ENCODE measurements at regions not wholly inside any gene's neighbourhood (a gene's known extent, or its start where the extent isn't known, plus 50 kb on each side); places are given as distances from the start of the nearest gene placed in this dataset.

GRCh38 chr5:3297853-3298252, 297.8 kb upstream of the IRX1 start:
- no peak for DNase-seq (ENCODE audit: extremely low read depth, low read depth, low spot score)

DNA sequence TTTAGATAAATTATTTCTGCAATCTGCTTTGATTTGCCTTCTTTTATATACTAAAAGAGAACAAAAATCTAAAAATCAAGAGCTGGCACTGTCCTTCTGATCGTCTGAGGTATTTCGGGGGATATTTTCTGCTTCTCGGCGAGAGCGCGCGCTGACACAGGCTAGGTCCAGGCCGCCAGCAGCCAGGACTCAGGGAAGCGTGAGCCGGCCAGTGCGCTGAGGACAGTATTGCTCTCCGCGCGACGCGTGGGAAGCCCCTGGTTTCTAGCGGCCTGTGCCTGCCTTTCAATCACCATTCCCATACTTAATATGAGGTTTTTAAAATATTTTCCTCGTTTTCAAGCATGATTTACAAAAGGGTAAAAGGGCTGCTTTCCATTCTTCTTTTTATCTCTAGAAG, 307.3 kb upstream of the IRX1 start:
- DNase-seq (ENCODE audit: extremely low read depth, low read depth, low spot score): no peak

DNA sequence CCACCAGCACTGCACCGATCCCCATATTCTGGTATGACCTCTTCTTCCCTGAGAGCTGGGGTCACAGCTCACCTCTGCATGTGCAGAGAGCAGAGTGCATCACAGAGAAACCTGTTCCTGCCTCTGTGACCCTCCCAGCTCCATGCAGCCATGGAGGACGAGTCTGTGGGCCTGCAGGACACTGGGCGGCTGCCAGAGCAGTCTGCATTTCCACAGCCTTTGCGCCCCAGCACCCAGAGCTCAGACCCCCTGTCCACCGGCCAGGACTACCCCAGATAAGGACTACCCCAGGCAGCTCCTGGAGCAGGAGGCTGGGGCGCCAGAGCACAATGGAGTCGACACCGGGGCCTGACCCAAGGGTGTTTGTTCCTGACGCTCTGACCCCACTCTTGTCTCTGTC, 308.1 kb upstream of the IRX1 start:
- DNase-seq (ENCODE audit: extremely low read depth, low read depth, low spot score): no peak

DNA sequence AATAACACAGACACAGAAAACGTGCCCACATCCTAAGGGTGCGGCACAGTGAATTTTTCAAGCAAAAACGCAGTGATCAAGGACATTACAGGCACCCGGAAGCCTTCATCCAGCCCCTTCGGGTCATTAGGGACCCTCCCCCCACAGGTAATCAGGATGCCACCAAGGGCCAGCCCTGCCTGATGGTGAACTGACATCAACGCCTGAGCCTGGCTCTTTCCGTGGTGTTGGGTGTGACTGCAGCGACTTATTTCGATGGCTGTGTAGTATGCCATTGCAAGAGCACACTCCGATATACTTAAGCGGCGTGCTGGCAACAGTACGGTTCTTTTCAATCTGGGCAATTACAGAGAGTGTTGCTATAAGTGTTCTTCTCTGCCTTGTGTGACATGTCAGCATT, 310.0 kb upstream of the IRX1 start:
- no peak for DNase-seq (ENCODE audit: extremely low read depth, low read depth, low spot score)

- no peak for DNase-seq (ENCODE audit: extremely low read depth, low read depth, low spot score)
Measured at GRCh38 chr5:3284506-3284905, 311.1 kb upstream of the IRX1 start.

GRCh38 chr5:3282841-3283240, 312.8 kb upstream of the IRX1 start:
- DNase-seq (ENCODE audit: extremely low read depth, low read depth, low spot score): no peak

DNA sequence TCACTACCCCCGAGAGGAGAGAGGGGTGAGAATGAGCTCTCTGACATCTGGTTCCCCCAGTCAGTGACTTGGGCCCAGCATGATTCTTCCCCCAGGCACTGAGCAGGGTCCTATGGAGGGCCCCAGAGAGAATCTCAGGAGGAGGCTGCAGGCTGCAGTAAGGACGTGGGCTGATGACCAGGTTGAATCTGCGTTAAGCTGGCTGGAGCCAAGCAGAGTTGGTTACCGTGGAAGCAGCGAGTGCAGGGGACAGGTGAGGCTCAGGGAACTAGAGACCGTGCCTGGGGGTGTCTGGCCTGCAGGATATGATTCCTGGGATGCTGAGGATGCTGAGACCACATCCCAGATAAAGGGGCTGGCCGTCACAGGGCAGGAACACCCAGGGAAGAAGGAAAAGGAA, 314.3 kb upstream of the IRX1 start:
- no peak for DNase-seq (ENCODE audit: extremely low read depth, low read depth, low spot score)

DNA sequence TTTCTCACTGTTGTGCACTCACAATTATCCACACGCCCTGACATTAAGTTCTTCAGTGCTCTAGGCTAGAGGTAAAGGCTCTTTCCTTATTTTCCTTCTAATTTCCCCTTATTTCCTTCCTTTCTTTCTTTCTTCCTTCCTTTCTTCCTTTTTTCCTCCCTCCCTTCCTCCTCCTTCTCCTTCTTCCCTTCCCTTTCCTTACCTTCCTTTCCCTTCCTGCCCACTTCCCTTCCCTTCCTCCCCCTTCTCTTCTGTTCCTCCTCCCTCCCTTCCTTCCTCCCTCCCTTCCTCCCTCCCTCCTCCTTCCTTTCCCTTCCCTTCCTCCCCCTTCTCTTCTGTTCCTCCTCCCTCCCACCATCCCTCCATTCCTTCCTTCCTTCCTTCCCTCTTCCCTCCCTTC, 317.0 kb upstream of the IRX1 start:
- DNase-seq (ENCODE audit: extremely low read depth, low read depth, low spot score): no peak

- DNase-seq (ENCODE audit: extremely low read depth, low read depth, low spot score): no peak
Measured at GRCh38 chr5:3277590-3278196, 317.9 kb upstream of the IRX1 start.

GRCh38 chr5:3276896-3277295, 318.7 kb upstream of the IRX1 start:
- DNase-seq (ENCODE audit: extremely low read depth, low read depth, low spot score): no peak

- no peak for DNase-seq (ENCODE audit: extremely low read depth, low read depth, low spot score)
Measured at GRCh38 chr5:3269395-3270169, 326.1 kb upstream of the IRX1 start.

DNA sequence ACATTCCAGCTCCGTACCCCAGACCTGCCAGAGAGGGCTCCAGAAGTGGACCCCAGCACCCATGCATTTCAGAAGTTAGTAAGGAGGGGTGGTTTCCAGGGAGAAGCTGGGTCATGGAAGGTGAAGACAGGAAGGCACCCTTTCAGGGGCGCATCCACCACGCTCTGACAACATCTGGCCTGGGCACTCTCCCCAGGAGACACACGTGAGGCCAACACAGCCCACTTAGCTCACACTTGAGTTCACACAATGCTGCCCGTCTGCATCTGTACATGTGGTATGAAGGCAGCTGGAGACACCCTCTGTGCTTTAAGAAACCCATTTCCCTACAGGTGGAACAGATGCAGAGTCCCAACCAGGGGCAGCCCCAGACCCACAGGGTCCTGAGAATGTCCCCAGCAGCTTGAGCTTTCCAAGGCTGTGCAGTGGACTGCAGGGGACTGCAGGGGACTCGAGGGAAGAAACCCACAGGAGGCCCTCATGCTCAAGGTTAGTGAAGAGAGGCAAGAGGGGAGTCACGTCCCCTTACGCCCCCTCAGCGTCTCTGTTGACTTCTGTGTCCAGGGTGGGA, 326.8 kb upstream of the IRX1 start:
- no peak for DNase-seq (ENCODE audit: extremely low read depth, low read depth, low spot score)

- DNase-seq (ENCODE audit: extremely low read depth, low read depth, low spot score): no peak
Measured at GRCh38 chr5:3266861-3267260, 328.8 kb upstream of the IRX1 start.

GRCh38 chr5:3265936-3266335, 329.7 kb upstream of the IRX1 start:
- DNase-seq (ENCODE audit: extremely low read depth, low read depth, low spot score): no peak

DNA sequence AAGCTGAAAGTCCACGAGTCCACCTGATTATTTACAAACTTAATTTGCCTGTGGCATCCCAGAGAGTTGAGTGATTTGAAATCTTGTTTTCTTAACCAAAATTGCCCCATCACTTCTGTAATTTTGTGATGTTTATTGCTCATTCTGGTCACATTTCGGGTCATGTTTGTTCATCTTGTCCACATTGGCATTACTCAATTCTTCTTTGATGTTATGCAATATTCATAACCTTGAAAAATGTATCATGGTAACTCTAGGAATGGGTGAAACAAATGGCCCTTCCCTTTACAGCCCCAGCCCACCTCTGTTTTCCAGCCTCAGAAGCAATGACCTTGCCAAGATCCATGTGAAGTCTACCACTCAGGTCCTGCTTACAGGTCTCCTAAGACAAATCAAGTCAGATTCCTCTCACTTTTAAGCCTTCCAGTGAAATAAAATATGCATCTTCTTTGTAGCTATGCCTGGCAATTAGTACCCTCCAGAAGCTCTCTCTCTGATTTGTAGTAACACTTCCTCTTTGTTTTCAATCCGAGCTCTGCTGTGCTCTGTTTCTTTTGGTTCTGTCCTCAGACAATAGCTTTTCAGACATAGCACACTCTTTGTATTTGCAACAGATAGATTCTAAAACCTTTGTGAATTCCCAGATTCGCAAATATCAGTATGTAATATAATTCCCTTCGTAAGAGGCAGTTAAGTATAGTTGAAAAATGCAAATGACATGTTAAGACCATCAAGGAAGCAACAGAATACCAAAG, 330.3 kb upstream of the IRX1 start:
- no peak for DNase-seq (ENCODE audit: extremely low read depth, low read depth, low spot score)

GRCh38 chr5:3262451-3262850, 333.2 kb upstream of the IRX1 start:
- DNase-seq (ENCODE audit: extremely low read depth, low read depth, low spot score): no peak

DNA sequence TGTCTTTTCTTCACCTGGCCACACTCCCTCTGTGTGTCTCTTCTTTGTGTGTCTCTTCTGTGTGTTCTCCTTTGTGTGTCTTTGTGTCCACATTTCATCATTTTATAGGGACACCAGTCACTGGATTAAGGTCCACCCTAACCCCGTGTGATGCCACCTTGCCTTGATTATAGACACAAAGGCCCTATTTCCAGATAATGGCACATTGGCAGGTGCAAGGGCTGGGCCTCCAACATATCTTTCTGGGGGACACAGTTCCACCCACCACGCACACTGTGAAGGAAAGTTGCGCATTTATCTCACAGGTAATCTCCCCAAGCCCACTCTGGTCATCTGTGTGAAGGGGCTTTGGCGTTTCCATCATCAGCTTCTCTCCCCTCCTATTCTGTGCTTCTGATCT, 334.6 kb upstream of the IRX1 start:
- DNase-seq (ENCODE audit: extremely low read depth, low read depth, low spot score): no peak

DNA sequence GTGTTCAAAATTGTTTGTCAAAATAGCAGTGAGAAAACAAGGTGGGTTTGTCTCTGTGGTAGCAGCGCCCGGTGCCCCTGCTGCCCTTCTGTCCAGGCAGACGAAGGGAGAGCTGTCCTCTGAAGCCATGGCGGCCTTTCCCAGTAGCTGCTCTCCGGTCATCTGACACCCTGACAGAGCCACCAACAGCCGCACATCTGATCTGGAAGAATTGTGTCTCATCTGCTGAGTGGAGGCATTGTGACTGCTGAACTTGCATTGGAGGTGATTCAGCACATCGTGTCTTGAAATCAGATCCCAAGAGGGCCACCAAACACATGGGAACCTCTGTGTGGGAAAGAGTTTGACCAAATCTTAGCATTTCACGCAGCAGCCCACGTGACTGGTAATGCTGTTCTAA, 337.6 kb upstream of the IRX1 start:
- DNase-seq (ENCODE audit: extremely low read depth, low read depth, low spot score): no peak

DNA sequence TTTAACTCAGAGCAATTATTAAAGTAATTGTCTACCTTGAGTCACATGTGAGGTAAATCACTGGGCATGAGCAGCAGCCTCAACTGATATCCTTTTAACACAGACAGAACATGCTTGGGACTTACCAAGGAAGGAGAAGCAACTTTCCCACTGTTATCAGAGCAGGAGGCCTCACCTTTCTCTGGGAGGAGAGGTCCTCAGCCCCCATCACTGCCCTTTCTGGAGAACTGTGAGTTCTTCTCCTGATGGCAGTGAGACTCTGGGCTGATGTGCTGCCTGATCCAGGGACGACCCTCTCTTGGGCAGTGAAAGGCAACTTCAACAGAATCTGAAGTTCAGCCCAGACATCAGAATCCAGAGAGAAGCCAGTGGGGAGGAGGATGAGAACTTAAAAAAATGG, 343.4 kb upstream of the IRX1 start:
- no peak for DNase-seq (ENCODE audit: extremely low read depth, low read depth, low spot score)

- no peak for DNase-seq (ENCODE audit: extremely low read depth, low read depth, low spot score)
Measured at GRCh38 chr5:3251784-3252183, 343.8 kb upstream of the IRX1 start.

DNA sequence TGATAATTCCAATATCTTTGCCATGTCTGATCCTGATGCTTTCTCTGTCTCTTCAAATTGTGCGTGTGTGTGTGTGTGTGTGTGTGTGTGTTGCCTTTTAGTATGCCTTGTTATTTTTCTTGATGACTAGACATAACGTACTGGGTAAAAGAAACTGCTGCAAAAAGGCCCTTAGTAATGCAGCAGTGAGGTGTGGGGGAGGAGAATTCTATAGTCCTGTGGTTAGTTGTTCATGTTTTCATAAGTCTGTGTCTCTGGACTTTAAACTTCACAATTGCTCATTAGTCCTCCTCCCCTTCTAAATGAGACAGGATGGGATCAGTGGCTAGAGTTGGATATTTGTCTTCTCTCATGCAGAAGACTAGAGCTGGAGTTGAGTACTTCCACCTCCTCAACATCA, 346.2 kb upstream of the IRX1 start:
- DNase-seq (ENCODE audit: extremely low read depth, low read depth, low spot score): no peak

Data from glomerular endothelial cell (primary cell).